PC-3 (cell line): ENCODE measurements at regions not wholly inside any gene's neighbourhood (a gene's known extent, or its start where the extent isn't known, plus 50 kb on each side); places are given as distances from the start of the nearest gene placed in this dataset.

Source experiments
- ATAC-seq: fragments of 200-7000 bp; cut with Tn5 transposase; 2 replicates; pipeline ENCODE4 v1.9.1; 2020; ENCODE audit warnings: mild to moderate bottlenecking, moderate library complexity
- BruUV-seq: library from RNA; stranded (reverse); fragments of 400-500 nt; replicated peaks from 2 replicates; lab custom pipeline; 2021; lab: Mats Ljungman, UMichigan
- CTCF ChIA-PET: fragments of 300-600 bp; sonication (Branson Sonifier 250); formaldehyde crosslinking; loops from one replicate; lab custom pipeline; 2022; ENCODE audit warnings: antibody characterized with exemption; lab: Charles Lee
- POLR2A ChIA-PET: fragments of 300-600 bp; sonication (Branson Sonifier 250); formaldehyde crosslinking; loops from one replicate; lab custom pipeline; 2022; ENCODE audit warnings: antibody characterized with exemption; ENCODE audit not compliant: unreplicated experiment; lab: Charles Lee
- DNase-seq: peaks from one replicate; pipeline ENCODE4 v3.0.0-alpha.2; 2015
- H2AFZ ChIP-seq: fragments of 300-600 bp; sonication (generic); 2 replicates; pipeline ENCODE4 v1.6.0; 2016; ENCODE audit warnings: antibody characterized with exemption, low read length
- H3F3A ChIP-seq: fragments of 300-600 bp; sonication (generic); one replicate; pipeline ENCODE4 v1.6.0; 2017; ENCODE audit warnings: antibody characterized with exemption, low read length, control low read depth, mild to moderate bottlenecking; ENCODE audit not compliant: unreplicated experiment
- H3K27ac ChIP-seq: fragments of 300-600 bp; sonication (generic); 2 replicates; pipeline ENCODE4 v1.5.1; 2016; ENCODE audit warnings: mild to moderate bottlenecking, low read length
- H3K27me3 ChIP-seq: fragments of 300-600 bp; sonication (generic); 2 replicates; pipeline ENCODE4 v1.6.1; 2016; ENCODE audit warnings: low read length, mixed read lengths
- H3K36me3 ChIP-seq: fragments of 300-600 bp; sonication (generic); 2 replicates; pipeline ENCODE4 v1.6.1; 2016; ENCODE audit warnings: low read depth, mixed run types, low read length, mixed read lengths
- H3K4me1 ChIP-seq: fragments of 300-600 bp; sonication (generic); 2 replicates; pipeline ENCODE4 v1.5.1; 2016; ENCODE audit warnings: low read length; ENCODE audit not compliant: insufficient read depth
- H3K4me2 ChIP-seq: fragments of 300-600 bp; sonication (generic); 2 replicates; pipeline ENCODE4 v1.6.0; 2016; ENCODE audit warnings: low read length
- H3K4me3 ChIP-seq: fragments of 300-600 bp; sonication (generic); 2 replicates; pipeline ENCODE4 v1.5.1; 2016; ENCODE audit warnings: mild to moderate bottlenecking, low read length, mixed read lengths
- H3K79me2 ChIP-seq: fragments of 300-600 bp; sonication (generic); 2 replicates; pipeline ENCODE4 v1.6.1; 2017; ENCODE audit warnings: low read length, mixed read lengths
- H3K9ac ChIP-seq: fragments of 300-600 bp; sonication (generic); 2 replicates; pipeline ENCODE4 v1.6.0; 2016; ENCODE audit warnings: mild to moderate bottlenecking, low read length
- H3K9me2 ChIP-seq: fragments of 300-600 bp; sonication (generic); replicated peaks from 2 replicates; pipeline ENCODE4 v1.6.1; 2016; ENCODE audit warnings: mixed run types, low read length, mixed read lengths
- H3K9me3 ChIP-seq: fragments of 300-600 bp; sonication (generic); 2 replicates; pipeline ENCODE4 v1.6.1; 2016; ENCODE audit warnings: low read length, mixed read lengths
- H4K20me1 ChIP-seq: fragments of 300-600 bp; sonication (generic); 2 replicates; pipeline ENCODE4 v1.6.1; 2016; ENCODE audit warnings: low read length, mixed read lengths
- EZH2 ChIP-seq: fragments of 300-600 bp; sonication (generic); IDR thresholded peaks from one replicate; pipeline ENCODE4 v1.6.1; 2017; ENCODE audit warnings: antibody characterized with exemption, mild to moderate bottlenecking, low read length; ENCODE audit not compliant: unreplicated experiment
- EZH2phosphoT487 ChIP-seq: fragments of 300-600 bp; sonication (generic); IDR thresholded peaks from 2 replicates; pipeline ENCODE4 v1.6.1; 2018; ENCODE audit warnings: mild to moderate bottlenecking, antibody characterized with exemption, low read length, borderline replicate concordance
- intact Hi-C: fragments of 100-400 bp; cut with micrococcal nuclease; formaldehyde crosslinking; loops from 2 replicates; pipeline ENCODE4 v1.9.0; 2023
- TF ChIP-seq, protein P1 (sequence below): fragments of 300-600 bp; sonication (generic); conservative IDR thresholded peaks from 2 replicates; pipeline ENCODE4 v1.5.1; 2017; ENCODE audit warnings: antibody characterized with exemption, low read depth, mild to moderate bottlenecking, low read length

DNA sequence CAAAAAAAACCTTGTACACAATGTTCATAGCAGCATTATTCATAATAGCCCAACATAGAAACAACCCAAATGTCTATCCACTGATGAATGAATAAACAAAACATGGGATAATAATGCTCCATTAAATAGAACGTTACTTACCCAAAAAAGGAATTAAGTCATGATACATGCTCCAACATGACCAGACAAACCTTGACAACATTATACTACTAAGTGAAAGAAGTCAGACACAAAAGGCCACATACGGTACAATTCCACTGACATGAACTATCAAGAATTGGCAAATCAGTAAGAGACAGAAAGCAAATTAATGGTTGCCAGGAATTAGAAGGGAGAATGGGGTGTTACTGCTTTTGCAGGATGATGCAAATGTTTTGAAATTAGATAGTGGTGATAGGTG, 193.8 kb upstream of the SHISA6 start:
- ChIA-PET POLR2A (no interaction called here), CTCF (no interaction called here)
- no peaks in the 10 kb centered on the region for H3F3A ChIP-seq
- no peak overlapping the region for H3K27ac ChIP-seq
- H3K9me3 ChIP-seq: no peaks in the 10 kb centered on the region
- no peaks in the 10 kb centered on the region for H3K9me2 ChIP-seq
- H2AFZ ChIP-seq: no peak overlapping the region
- no TSS peak for BruUV-seq
- intact Hi-C loops: no loop called here
- no peaks in the 10 kb centered on the region for H4K20me1 ChIP-seq
- no peak overlapping the region for H3K4me2 ChIP-seq
- H3K79me2 ChIP-seq: no peaks in the 10 kb centered on the region
- H3K4me1 ChIP-seq: no peaks in the 10 kb centered on the region
- TF ChIP-seq EZH2phosphoT487 (no peak), EZH2 (no peak)
- TF ChIP-seq, protein P1, sequence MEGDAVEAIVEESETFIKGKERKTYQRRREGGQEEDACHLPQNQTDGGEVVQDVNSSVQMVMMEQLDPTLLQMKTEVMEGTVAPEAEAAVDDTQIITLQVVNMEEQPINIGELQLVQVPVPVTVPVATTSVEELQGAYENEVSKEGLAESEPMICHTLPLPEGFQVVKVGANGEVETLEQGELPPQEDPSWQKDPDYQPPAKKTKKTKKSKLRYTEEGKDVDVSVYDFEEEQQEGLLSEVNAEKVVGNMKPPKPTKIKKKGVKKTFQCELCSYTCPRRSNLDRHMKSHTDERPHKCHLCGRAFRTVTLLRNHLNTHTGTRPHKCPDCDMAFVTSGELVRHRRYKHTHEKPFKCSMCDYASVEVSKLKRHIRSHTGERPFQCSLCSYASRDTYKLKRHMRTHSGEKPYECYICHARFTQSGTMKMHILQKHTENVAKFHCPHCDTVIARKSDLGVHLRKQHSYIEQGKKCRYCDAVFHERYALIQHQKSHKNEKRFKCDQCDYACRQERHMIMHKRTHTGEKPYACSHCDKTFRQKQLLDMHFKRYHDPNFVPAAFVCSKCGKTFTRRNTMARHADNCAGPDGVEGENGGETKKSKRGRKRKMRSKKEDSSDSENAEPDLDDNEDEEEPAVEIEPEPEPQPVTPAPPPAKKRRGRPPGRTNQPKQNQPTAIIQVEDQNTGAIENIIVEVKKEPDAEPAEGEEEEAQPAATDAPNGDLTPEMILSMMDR: no peak
- H3K9ac ChIP-seq: no peak overlapping the region
- H3K4me3 ChIP-seq: no peak overlapping the region
- ATAC-seq: no peak
- no peak for DNase-seq
- no peaks in the 10 kb centered on the region for H3K36me3 ChIP-seq
- H3K27me3 ChIP-seq: no peaks in the 10 kb centered on the region

DNA sequence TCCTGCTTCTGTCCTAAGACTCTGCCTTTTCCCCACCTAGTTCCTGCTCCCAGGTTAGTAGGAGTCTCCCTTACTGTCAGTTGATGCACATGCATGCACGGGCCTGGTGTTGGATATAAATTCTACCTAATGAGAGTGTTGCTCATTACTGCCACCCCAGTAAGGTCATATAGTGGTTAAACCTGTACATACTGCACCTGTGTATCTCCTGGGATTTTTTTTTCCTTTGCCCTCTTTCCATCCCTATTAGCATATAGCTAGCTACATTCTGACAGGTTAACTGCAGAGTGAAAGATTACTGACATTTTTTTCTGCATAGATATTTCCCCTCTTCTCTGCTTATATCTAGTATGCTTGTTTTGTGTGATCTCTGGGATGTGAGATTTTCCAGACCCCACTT, 201.5 kb upstream of the PIRT start:
- Histone ChIP-seq H3K4me1 (no peaks in the 10 kb centered on the region), H4K20me1 (no peaks in the 10 kb centered on the region), H3K27ac (no peak overlapping the region), H3K4me3 (no peak overlapping the region), H3K4me2 (no peak overlapping the region), H3F3A (no peaks in the 10 kb centered on the region), H2AFZ (no peak overlapping the region), H3K9me3 (no peaks in the 10 kb centered on the region), H3K9ac (no peak overlapping the region), H3K9me2 (no peaks in the 10 kb centered on the region), H3K36me3 (no peaks in the 10 kb centered on the region), H3K27me3 (no peaks in the 10 kb centered on the region), H3K79me2 (no peaks in the 10 kb centered on the region)
- ChIA-PET CTCF (no interaction called here), POLR2A (no interaction called here)
- no peak for ATAC-seq
- TF ChIP-seq EZH2 (no peak), EZH2phosphoT487 (no peak)
- TF ChIP-seq, protein P1: no peak
- intact Hi-C loops: no loop called here
- no TSS peak for BruUV-seq
- DNase-seq: no peak

DNA sequence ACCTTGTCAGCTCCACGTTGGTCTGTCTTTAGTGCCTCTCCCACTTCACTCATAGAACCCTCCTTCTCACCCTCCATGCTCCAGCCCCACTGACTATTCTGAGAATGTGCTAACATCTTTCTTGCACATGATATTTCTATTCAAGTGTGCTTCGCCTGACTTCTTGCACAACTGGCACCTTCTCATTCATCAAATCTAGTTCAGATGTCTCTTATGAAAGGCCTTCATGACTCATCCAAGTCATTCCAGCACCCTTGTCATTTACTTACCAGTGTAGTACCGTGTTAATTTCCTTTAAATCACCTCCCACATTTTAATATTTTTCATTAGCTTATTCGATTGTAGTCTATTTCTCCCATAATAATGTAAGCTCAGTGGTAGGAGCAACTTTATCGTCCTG, 197.8 kb upstream of the PIRT start:
- ChIA-PET CTCF (no interaction called here), POLR2A (no interaction called here)
- intact Hi-C loops: no loop called here
- no peak overlapping the region for H3K9ac ChIP-seq
- H4K20me1 ChIP-seq: no peaks in the 10 kb centered on the region
- DNase-seq (no peak), ATAC-seq (no peak)
- TF ChIP-seq, protein P1: no peak
- TF ChIP-seq EZH2phosphoT487 (no peak), EZH2 (no peak)
- H3K79me2 ChIP-seq: no peaks in the 10 kb centered on the region
- H3K4me1 ChIP-seq: no peaks in the 10 kb centered on the region
- no peaks in the 10 kb centered on the region for H3K9me3 ChIP-seq
- H3K27me3 ChIP-seq: no peaks in the 10 kb centered on the region
- H2AFZ ChIP-seq: no peak overlapping the region
- H3K36me3 ChIP-seq: no peaks in the 10 kb centered on the region
- no peaks in the 10 kb centered on the region for H3F3A ChIP-seq
- H3K4me3 ChIP-seq: no peak overlapping the region
- H3K9me2 ChIP-seq: no peaks in the 10 kb centered on the region
- H3K27ac ChIP-seq: no peak overlapping the region
- H3K4me2 ChIP-seq: no peak overlapping the region
- no TSS peak for BruUV-seq
